ENCODE measurements at regions not wholly inside any gene's neighbourhood (a gene's known extent, or its start where the extent isn't known, plus 50 kb on each side); places are given as distances from the start of the nearest gene placed in this dataset.

- DNase-seq (ENCODE audit: low read depth): no peak
- TF ChIP-seq POLR2A (IDR thresholded peaks at IDR 0.05; ENCODE audit: extremely low read depth, insufficient read length) (no peak), MAX (IDR thresholded peaks at IDR 0.05; ENCODE audit: low read depth, low read length) (no peak), MYC (IDR thresholded peaks at IDR 0.05; ENCODE audit: low read depth, low read length) (no peak), CTCF (IDR thresholded peaks at IDR 0.05; ENCODE audit: low read depth, low read length) (no peak)
- no peak overlapping the region for H3K4me3 ChIP-seq (ENCODE audit: low read depth, low read length)
Observed at GRCh38 chrX:5586726-5587125, 641.9 kb downstream of the NLGN4X start.

- no peak for TF ChIP-seq POLR2A (IDR thresholded peaks at IDR 0.05; ENCODE audit: extremely low read depth, insufficient read length)
- TF ChIP-seq MYC (IDR thresholded peaks at IDR 0.05; ENCODE audit: low read depth, low read length): no peak
- no peak for TF ChIP-seq MAX (IDR thresholded peaks at IDR 0.05; ENCODE audit: low read depth, low read length)
- TF ChIP-seq CTCF (IDR thresholded peaks at IDR 0.05; ENCODE audit: low read depth, low read length): no peak
- DNase-seq (ENCODE audit: low read depth): no peak
- H3K4me3 ChIP-seq (ENCODE audit: low read depth, low read length): no peak overlapping the region
Observed at GRCh38 chrX:5575407-5575806, 653.3 kb downstream of the NLGN4X start.

- DNase-seq (ENCODE audit: low read depth): no peak
- TF ChIP-seq POLR2A (IDR thresholded peaks at IDR 0.05; ENCODE audit: extremely low read depth, insufficient read length): no peak
- TF ChIP-seq CTCF (IDR thresholded peaks at IDR 0.05; ENCODE audit: low read depth, low read length): no peak
- no peak for TF ChIP-seq MYC (IDR thresholded peaks at IDR 0.05; ENCODE audit: low read depth, low read length)
- TF ChIP-seq MAX (IDR thresholded peaks at IDR 0.05; ENCODE audit: low read depth, low read length): no peak
- H3K4me3 ChIP-seq (ENCODE audit: low read depth, low read length): no peak overlapping the region
Observed at GRCh38 chrX:5568934-5569333, 659.7 kb downstream of the NLGN4X start.

GRCh38 chrX:5559386-5559785 is 669.3 kb downstream of the NLGN4X start:
- H3K4me3 ChIP-seq (ENCODE audit: low read depth, low read length): no peak overlapping the region
- no peak for TF ChIP-seq MYC (IDR thresholded peaks at IDR 0.05; ENCODE audit: low read depth, low read length)
- TF ChIP-seq MAX (IDR thresholded peaks at IDR 0.05; ENCODE audit: low read depth, low read length): no peak
- TF ChIP-seq POLR2A (IDR thresholded peaks at IDR 0.05; ENCODE audit: extremely low read depth, insufficient read length): no peak
- TF ChIP-seq CTCF (IDR thresholded peaks at IDR 0.05; ENCODE audit: low read depth, low read length): no peak
- DNase-seq (ENCODE audit: low read depth): no peak

GRCh38 chrX:5549512-5549911 is 679.2 kb downstream of the NLGN4X start:
- no peak for TF ChIP-seq POLR2A (IDR thresholded peaks at IDR 0.05; ENCODE audit: extremely low read depth, insufficient read length)
- TF ChIP-seq CTCF (IDR thresholded peaks at IDR 0.05; ENCODE audit: low read depth, low read length): no peak
- no peak for TF ChIP-seq MYC (IDR thresholded peaks at IDR 0.05; ENCODE audit: low read depth, low read length)
- TF ChIP-seq MAX (IDR thresholded peaks at IDR 0.05; ENCODE audit: low read depth, low read length): no peak
- no peak for DNase-seq (ENCODE audit: low read depth)
- H3K4me3 ChIP-seq (ENCODE audit: low read depth, low read length): no peak overlapping the region

- no peak overlapping the region for H3K4me3 ChIP-seq (ENCODE audit: low read depth, low read length)
- no peak for DNase-seq (ENCODE audit: low read depth)
- no peak for TF ChIP-seq CTCF (IDR thresholded peaks at IDR 0.05; ENCODE audit: low read depth, low read length)
- TF ChIP-seq POLR2A (IDR thresholded peaks at IDR 0.05; ENCODE audit: extremely low read depth, insufficient read length): no peak
- TF ChIP-seq MAX (IDR thresholded peaks at IDR 0.05; ENCODE audit: low read depth, low read length): no peak
- no peak for TF ChIP-seq MYC (IDR thresholded peaks at IDR 0.05; ENCODE audit: low read depth, low read length)
Observed at GRCh38 chrX:5537098-5537497, 691.6 kb downstream of the NLGN4X start.
